AG20443 (cell line): ENCODE measurements at regions not wholly inside any gene's neighbourhood (a gene's known extent, or its start where the extent isn't known, plus 50 kb on each side); places are given as distances from the start of the nearest gene placed in this dataset.
"Not testable (repeated sequence)": the region's sequence is repeated elsewhere in the genome, so short reads cannot be mapped to it uniquely, and the experiment has no call there.

Experiments
- DNase-seq: peaks from one replicate; pipeline ENCODE4 v3.0.0; 2012; ENCODE audit warnings: low spot score, mixed read lengths

DNA sequence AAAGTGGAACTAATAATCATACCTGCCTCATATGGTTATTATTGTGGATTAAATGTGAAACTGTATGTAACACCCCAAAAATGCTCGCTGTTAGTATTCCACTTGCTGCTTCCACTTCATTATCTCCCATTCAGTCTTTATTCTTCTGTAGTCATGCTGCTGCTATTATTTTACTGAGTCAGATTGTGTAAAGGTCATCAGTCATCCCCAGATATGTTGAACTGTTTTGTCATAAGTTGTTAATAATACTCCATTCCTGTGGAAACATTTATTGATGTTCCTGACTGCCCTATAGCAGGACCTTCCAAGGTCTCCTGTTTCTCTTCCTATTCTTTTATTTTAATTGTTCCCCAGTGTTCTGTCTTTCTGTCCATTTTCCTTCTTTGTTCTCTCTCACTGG is 1148.3 kb downstream of the EPHA7 start:
- no peak for DNase-seq

DNA sequence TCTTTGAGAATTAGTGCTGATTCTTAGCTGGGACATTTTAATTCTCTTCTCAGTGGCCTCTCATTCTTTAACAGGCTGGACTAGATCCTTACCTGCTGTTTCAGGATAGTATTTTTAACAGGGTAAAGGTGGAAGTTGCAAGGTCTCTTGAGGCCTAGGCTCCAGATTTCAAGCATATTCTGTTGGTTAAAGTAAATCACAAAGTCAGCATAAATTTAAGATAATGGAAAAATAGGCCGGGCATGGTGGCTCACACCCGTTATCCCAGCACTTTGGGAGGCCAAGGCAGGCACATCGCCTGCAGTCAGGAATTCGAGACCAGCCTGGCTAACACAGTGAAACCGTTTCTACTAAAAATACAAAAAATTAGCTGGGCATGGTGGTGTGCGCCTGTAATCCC is 1149.0 kb downstream of the EPHA7 start:
- DNase-seq = no peak

DNA sequence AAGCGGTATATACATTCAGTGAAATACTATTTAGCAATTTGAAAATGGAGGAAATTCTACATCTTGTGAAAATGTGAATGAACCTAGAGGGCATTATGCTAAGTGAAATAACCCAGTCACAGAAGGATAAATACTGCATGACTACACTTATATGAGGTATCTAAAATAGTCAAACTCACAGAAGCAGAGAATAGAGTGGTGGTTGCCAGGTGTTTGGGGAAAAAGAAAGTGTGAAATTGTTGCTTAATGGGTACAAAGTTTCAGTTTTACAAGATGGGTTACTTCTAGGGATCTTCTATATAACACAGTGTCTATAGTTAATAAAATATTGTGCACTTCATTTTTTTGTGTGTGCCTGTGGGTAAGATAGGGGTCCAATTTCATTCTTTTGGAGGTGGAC is 1152.0 kb downstream of the EPHA7 start:
- no peak for DNase-seq

DNA sequence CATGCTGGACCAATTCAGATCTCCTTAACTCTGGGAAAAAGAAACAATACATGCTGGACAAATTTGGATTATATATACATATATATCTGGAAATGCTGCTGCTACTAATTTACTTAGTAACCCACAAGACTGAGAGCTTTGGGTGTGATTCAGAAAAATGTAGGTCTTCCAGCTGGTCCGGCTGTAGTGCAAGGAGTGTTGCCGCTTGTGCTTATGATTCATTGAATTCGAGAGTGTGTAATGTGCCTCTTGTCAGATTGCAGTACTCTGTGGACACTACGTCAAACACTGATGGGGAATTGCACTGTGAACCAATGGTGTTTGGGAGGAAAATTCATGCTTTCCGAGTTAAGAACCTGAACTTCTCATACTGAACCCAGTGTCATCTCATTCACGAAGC is 1155.5 kb downstream of the EPHA7 start:
- no peak for DNase-seq

DNA sequence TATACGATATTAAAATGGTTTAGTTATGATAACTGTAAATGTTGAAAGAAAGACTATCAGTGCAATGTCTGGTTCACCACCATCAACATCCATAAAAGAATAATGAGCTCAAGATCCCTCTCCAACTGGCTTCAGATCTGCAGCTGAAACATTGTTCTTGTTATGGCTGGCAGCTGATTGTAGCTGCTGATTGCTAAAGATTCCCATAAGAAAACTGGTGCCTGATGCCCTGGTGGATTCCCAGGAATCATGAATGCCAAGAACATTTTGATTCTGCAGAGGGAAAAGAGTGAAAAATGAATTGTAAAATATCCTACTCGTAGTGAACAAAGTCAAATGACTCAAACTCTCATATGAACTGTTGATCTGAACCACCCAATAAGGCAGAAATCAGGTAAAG is 1160.2 kb downstream of the EPHA7 start:
- DNase-seq = no peak

DNA sequence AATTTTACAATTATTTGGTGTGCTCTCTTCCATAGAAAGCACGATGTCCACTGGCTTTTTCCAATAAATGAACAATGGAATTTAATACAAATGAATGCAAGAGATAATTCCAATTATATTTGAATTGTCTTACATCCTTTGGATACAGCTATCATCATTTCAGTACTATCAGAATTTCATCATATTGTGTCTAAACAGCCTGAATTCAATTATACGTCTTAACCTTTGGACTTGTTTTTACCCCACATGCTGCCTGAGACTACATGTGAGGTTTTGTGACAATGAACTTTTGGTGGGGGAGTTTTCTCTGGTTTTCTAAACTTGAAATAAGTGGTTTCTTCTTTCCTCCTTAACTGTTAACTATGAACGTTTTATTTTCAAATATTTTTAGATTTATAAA is 1176.0 kb downstream of the EPHA7 start:
- no peak for DNase-seq

DNA sequence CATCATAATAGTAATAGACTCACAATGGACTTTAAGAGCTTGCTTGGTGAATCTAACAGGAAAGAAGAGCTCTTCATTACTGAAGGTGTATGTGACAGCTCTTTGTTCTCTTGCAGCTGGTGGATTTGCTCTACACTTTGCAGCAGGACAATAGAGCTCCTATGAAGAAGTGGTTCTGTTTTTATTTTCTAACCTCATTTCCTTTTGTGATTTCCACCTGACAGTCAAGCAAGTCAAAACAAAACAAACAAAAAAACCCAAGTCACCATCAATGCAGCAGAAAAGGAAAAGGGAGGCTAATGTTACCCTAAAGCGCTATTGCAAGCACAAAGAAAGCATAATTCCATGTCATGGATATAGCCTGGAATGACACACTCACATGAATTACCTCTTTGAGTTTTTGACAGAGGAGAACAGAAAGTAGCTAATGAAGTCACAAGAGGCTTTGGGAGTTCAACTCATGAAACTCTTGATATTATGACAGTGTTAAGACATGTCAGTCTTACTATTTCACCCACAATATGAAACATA is 1188.1 kb downstream of the EPHA7 start:
- DNase-seq = no peak

DNA sequence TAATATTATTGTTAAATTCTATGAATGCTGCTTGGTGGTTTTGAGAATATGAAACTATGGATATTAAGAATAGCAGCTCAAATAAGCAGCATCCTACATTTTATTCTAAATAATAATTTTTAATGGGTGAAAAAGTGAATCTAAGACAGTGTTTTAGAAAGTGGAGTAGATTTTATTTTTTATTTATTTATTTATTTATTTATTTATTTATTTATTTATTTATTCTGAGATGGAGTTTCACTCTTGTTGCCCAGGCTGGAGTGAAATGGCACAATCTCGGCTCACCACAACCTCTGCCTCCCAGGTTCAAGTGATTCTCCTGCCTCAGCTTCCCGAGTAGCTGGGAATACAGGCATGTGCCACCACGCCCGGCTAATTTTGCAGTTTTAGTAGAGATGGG is 1199.4 kb downstream of the EPHA7 start:
- not testable (repeated sequence) for DNase-seq

DNA sequence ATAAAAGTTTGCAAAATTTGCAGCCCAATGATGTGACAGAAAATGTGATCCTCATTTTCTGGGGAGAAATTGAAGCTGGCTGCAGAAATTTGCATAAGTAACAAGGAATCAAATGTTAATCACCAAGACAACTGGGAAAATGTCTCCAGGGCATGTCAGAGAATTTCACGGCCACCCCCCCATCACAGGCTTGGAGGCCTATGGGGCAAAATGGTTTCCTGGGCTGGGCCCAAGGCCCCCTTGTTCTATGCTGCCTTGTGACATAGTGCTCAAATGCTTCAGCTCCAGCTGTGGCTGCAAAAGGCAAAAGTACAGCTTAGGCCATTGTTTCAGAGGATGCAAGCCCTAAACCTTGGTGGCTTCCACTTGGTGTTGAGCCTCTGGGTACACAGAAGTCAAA is 1202.6 kb downstream of the EPHA7 start:
- DNase-seq = no peak

DNA sequence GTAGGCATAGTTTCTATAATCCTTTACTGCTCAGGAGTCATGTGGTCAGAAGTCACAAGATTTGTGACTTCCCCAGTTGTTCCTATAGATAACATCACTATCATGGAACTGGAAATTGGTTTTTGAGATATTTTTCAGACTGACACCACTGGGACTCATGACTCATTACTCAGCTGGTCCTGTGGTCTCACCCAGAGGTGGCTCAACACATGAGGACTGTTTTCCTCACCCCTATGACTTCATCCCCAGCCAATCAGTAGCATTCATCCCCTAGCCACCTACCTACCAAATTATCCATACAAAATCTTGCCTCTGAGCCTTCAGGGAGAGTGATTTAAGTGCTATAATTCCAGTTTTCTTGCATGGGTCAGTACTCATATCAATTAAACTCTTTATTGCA is 1217.7 kb downstream of the EPHA7 start:
- no peak for DNase-seq

DNA sequence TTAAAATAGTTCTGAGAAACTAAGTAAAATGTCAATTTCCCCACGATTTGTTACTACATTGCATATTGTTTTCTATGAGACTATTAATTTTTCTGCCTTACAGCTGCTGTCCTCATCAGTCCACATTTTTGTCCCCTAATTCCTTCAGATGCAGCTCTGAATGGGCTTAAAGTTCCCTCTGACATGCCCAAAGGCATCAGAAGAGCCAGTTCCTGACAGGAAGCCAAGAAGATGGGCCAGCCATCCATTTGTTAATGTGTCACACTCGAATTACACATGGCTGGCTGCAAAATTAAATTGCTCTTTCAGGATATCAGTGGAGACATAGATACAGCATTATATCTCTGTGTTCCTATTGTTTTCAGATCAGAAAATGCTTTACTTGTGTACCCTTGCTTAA is 1223.0 kb downstream of the EPHA7 start:
- DNase-seq = no peak

DNA sequence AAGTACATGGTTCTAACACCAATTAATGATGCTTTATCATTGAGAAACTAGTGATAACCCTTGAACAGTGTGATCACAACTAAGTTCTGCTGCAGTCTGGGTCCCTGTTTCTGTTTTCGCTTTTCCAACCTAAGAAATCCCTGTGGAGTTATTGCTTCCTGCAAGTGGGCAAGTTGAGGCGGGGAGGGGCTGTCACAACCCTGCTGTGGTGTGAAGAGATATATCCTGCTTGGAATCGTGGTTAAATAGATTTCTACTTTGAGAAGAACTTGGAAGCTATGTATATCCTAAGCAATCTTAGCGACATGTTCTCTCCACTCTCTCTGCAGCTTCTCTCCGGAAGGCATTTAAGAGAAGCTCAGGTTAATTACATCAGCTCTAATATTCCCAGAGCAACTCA is 1223.6 kb downstream of the EPHA7 start:
- DNase-seq = no peak

DNA sequence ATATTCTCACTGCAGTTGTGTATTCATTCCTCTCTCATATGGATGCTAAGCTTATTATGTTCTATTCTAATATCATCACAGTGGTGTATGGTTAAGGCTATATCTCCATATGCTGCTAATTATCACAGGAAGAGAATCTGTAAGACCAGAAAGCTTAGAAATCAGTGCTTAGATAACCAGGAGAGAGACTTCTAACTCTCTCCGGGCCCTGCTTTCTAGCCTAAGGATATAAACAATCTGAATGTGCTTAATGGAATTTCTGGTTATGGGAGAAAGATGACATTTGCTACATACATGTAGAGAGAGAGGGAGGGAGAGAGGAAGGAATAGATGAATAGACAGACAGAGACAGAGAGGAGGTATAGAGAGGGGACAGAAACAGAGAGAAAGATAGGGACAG is 1231.3 kb downstream of the EPHA7 start:
- no peak for DNase-seq

DNA sequence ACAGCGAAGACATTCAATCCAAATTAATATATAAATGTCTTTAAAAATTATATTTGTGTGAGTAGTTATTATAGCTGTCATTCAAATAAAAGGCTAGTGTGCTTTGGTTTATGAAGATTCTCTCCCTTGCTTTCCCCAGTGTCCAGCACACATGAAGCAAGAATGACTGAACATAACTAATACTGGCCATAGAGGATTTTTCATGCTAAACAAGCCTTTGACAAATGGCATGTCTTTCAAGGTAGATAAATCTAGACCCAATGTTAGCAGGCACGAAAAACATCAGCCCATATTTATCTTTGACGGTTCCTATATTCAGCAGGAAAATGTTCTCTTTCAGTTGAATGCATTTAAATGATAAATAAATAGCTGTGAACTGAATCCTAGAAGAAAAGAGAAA is 1234.4 kb downstream of the EPHA7 start:
- no peak for DNase-seq

DNA sequence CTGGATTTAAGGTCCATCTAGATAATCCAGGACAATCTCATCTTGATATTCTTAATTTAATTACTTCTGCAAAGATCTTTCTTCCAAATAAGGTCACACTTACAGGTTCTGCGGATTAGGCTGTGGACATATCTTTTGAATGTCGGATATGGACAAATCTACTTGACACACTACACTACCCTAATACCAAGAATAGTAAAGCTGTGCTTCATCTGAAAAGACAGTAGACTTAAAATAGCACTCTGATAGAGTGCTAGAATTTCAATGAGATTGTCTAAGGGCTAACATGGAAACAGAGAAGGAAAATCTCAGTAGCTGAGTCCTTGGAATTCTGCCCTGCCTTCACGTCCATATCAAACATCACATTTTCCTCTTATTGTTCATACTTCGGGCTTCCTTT is 1238.0 kb downstream of the EPHA7 start:
- no peak for DNase-seq

DNA sequence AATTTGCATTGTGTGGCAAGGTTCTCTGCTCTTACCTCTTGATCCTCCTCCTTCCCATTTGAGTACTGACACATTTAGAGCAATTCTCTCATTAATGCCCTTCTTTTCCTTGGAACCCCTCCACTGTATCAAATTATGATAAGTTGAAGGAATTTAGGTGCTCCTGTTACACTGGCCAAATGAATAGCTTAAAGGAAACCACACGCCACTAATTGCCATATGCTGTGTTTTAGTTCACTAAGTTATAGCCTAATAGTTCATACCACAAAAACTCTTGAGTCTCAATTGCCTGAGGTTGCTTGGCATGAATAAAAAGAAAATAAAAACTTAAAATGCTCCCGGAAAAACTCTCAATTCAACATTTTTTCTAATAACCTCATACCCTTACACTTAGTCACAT is 1239.3 kb downstream of the EPHA7 start:
- DNase-seq = no peak

DNA sequence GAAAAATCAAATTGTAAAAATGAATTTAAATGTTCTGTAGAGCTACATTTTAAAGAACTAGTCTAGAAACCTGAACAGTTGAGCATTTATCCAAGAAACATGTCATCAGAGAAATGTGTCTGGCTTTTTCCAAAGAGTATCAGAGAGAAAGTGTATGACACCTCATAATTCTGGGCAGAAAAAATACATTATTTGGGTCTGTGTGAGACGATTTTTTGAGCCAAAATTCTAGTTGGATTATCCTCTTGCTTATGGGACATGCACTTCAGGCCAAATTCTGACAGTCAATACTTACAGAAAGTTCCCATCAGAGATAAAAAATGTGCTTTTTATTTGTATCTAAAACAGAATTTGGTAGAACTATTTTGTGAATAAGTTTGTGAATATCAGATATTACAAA is 1242.7 kb downstream of the EPHA7 start:
- DNase-seq = no peak

DNA sequence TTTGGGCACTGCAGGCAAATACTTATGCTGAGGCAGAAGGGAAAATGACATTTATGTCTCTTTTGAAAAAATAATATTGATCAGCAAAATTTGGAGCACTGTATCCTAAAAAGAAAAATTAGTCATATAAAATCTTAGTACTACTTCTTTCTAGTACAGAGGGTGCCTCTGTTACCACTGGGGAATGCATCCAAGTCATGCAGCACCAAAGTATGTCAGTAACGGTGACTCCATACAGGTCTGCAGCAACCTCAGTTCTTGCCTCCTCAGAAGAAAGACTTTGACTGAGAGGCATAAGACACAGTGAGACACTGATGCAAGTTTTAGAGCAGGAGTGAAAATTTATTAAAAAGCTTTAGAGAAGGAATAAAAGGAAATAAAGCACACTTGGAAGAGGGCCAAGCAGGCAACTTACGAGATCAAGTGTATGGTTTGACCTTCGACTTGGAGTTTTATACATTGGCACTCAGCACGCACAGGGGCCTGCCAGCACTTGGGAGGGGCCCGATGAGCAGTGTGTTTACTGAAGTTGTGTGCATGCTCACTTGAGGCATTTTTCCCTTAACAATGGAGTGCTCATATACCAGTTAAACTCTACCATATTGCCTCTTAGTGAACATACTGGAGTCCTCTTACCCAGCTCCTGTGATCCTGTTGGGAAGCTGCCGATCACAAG is 1244.8 kb downstream of the EPHA7 start:
- DNase-seq = no peak

DNA sequence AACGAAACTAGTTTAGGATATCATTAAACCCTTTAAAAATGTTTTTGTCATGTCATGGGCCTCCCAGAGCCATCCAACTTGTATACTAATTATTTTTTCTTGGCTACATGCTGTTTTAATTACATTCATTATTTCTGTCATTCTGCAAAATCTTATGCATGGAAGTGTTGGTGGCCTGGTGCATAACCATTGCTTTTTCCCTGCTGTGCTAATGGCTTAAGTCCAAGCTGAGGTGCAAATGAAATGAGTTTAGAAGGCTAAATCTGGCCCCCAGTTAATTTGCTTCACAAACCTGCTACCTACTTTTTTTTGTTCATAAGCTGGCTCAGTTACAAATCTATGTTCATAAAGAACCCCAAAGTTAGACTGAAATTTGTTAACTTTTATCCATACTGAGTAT is 1249.9 kb downstream of the EPHA7 start:
- DNase-seq = no peak

DNA sequence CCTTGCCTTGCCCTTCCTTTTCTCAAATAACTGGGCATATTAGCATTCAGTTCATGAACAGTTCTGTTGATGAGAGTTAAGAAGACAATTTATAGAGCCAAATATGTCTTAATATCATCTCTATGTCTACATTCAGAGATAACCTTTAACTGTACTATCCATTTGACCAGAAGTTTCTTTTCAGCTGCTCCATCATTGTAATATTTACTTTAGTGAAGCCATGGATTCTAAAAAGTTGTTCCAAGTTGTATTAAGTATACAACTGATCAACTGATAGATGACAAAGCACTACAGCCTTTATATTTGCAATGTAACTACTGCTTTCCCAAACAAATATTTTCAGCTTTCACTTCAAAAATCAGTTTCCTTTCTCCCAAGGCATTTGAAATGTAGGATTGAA is 1252.7 kb downstream of the EPHA7 start:
- DNase-seq = no peak

DNA sequence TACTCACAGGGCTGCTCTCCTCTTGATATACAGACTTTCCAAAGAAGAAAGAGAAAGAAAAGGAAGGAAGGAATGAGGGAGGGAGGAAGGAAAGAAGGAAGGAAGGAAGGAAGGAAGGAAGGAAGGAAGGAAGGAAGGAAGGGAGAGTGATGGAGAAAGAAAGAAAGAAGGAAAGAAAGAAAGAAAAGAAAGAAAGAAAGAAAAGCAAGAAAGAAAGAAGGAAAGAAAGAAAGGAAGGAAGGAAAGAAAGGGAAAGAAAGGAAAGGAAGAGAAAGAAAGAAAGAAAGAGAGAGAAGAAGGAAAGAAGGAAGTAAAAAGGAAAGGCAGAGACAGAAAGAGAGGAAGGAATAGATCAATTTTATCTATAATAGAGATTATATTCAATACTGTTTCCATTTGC is 1257.4 kb downstream of the EPHA7 start:
- no peak for DNase-seq

DNA sequence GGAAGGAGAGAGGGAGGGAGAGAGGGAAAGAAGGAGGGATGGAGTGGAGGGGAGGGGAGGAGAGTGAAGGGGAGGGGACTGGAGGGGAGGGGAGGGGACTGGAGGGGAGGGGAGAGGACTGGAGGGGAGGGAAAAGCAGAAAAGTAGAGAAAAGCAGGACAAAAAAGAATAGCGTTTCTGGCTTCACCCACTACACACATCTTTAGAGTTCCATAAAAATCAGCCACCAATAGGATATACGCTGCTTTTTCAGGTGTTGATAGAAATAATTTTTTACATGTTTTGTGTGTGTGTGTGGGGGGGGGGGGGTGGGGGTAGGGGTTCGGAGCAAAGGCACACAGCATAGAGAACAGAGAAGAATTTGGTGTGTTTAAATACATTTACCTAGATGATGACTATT is 1259.1 kb downstream of the EPHA7 start:
- DNase-seq = no peak

DNA sequence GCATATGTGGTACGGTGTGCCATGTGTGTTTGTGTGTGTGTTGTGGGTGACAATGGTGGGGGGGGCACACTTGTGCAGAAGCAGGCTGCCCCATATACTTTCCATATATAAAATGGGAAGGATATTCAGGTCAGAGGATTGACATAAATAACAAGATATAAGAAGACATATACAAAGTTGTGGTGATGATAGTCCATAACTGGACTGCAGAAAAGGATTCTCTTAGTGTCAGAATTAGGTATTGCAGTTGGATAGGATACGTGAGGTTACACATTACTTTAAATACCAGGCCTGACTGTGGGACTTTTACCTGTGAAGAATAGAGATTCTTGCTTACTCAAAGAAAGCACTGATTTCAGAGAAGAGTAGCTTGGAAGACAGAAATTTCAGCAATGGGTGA is 1260.3 kb downstream of the EPHA7 start:
- DNase-seq = no peak

DNA sequence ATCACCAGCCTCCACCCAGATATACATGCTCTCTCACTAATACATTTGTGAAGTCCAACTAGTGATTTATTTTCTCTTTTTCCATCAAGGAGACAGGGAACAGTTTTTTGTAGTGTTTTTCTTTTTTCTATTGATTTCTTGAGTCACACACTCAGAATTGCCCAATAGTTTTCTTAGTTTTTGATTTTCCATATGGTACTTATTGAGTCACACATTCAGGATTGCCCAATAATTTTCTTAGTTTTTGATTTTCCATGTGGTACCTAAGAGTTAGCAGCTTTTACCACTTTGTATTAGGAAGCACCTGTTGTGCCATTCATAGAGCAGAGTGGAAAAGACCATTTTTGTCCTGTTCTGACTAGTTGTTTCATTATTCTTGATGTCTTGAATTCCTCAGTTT is 1268.8 kb downstream of the EPHA7 start:
- DNase-seq = no peak

DNA sequence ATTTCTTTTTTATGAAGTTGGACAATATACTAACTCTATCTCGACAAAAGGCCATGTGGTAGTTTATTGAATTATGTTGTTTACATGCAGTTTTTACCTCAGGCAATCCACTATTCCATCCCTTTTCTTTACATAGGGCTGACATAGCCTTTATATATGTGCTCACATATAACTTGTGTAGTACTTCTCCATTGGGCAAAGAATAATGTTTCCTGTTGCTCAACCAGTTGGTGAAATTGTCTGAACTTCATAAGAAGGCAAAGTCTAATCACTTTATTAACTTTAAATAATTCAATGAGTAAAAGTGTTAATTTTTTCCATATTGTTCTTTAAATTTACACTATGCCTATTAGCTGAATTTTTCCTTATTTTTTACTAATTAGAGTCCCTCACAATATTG is 1272.1 kb downstream of the EPHA7 start:
- DNase-seq = no peak
